ENCODE measurements at regions not wholly inside any gene's neighbourhood (a gene's known extent, or its start where the extent isn't known, plus 50 kb on each side); places are given as distances from the start of the nearest gene placed in this dataset.

DNA sequence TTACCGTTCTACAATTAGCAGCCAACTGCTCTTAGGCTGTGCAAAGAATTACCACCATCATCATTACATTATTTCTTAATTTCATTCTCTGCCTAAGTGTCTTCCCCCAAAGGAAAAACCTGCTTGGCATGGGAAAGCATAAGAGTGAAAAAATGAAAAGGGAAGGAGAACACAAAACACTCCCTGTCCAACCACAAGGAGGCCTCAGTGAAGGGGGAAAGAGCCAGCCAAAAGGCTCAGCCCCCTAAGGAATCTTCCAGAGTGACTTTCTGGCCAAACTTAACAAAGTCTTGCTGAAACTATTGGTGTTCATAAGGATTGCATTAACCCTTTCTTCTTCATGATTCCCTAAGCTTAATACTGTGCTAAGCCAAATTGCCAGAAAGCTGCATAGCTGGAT lies 287.4 kb downstream of the SMARCA1 start:
- TF ChIP-seq EZH2 (IDR thresholded peaks at IDR 0.05; ENCODE audit: borderline replicate concordance, low read length), result no peak
- TF ChIP-seq, protein P1, sequence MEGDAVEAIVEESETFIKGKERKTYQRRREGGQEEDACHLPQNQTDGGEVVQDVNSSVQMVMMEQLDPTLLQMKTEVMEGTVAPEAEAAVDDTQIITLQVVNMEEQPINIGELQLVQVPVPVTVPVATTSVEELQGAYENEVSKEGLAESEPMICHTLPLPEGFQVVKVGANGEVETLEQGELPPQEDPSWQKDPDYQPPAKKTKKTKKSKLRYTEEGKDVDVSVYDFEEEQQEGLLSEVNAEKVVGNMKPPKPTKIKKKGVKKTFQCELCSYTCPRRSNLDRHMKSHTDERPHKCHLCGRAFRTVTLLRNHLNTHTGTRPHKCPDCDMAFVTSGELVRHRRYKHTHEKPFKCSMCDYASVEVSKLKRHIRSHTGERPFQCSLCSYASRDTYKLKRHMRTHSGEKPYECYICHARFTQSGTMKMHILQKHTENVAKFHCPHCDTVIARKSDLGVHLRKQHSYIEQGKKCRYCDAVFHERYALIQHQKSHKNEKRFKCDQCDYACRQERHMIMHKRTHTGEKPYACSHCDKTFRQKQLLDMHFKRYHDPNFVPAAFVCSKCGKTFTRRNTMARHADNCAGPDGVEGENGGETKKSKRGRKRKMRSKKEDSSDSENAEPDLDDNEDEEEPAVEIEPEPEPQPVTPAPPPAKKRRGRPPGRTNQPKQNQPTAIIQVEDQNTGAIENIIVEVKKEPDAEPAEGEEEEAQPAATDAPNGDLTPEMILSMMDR (conservative IDR thresholded peaks at IDR 0.05 in 1 of 2, IDR thresholded peaks at IDR 0.05 in 1 of 2; ENCODE audit: extremely low read depth in 1 of 2, insufficient read depth in 1 of 2, low read depth in 1 of 2, low read length in 2 of 2), result no peak
